ENCODE measurements at regions not wholly inside any gene's neighbourhood (a gene's known extent, or its start where the extent isn't known, plus 50 kb on each side); places are given as distances from the start of the nearest gene placed in this dataset.

DNA sequence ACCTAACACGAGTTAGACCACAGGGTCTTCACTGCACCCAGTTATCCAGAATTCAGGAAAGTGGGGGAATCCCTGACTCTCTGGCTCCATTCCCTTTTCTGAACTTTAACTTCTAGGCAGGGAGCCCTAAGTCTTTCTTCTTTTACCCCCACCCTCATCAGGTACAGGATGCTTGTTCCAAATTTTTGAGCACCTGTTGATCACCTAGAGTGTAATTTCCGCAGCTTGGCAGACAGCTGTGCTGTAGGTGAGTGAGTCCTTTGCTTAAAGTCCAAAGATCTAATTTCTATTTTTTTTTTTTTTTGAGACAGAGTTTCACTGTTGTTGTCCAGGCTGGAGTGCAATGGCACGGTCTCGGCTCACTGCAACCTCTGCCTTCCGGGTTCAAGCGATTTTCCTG lies 89.5 kb upstream of the AKIRIN2 start:
- DNase-seq (ENCODE audit: low spot score): no peak
- TF ChIP-seq, protein P1, sequence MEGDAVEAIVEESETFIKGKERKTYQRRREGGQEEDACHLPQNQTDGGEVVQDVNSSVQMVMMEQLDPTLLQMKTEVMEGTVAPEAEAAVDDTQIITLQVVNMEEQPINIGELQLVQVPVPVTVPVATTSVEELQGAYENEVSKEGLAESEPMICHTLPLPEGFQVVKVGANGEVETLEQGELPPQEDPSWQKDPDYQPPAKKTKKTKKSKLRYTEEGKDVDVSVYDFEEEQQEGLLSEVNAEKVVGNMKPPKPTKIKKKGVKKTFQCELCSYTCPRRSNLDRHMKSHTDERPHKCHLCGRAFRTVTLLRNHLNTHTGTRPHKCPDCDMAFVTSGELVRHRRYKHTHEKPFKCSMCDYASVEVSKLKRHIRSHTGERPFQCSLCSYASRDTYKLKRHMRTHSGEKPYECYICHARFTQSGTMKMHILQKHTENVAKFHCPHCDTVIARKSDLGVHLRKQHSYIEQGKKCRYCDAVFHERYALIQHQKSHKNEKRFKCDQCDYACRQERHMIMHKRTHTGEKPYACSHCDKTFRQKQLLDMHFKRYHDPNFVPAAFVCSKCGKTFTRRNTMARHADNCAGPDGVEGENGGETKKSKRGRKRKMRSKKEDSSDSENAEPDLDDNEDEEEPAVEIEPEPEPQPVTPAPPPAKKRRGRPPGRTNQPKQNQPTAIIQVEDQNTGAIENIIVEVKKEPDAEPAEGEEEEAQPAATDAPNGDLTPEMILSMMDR (IDR thresholded peaks at IDR 0.05): no peak
- H3K27ac ChIP-seq: no peak overlapping the region

GRCh38 chr6:87791029-87791428 lies 89.0 kb upstream of the AKIRIN2 start:
- Histone ChIP-seq H3K27ac (no peak overlapping the region), H3K4me3 (no peak overlapping the region)
- DNase-seq (ENCODE audit: low spot score): no peak
- TF ChIP-seq, protein P1 (IDR thresholded peaks at IDR 0.05): no peak

More for the DNA sequence above, 89.5 kb upstream of the AKIRIN2 start:
- H3K4me3 ChIP-seq: no peak overlapping the region

DNA sequence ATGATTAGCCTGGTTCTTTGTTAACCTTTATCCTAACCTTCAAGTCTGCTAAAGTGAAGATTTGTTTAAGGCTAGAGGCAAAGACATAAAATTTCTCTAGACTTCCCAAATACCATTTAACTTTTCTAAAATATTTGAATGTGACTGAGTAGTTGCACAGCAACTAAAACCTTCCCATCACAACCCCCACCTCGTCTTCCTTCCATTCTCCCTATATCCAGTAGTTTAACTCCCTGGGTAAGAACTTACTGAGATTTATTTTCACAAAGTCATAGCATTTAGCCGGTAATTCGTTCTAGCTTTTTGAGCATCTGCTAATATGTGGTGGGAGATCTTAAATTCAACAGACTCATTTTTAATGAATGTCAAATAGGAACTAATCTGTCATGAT lies 87.9 kb upstream of the AKIRIN2 start:
- no peak overlapping the region for H3K4me3 ChIP-seq
- DNase-seq (ENCODE audit: low spot score): no peak
- H3K27ac ChIP-seq: no peak overlapping the region
- TF ChIP-seq, protein P1 (IDR thresholded peaks at IDR 0.05): no peak

GRCh38 chr6:87789198-87789899 lies 87.3 kb upstream of the AKIRIN2 start:
- TF ChIP-seq, protein P1 (IDR thresholded peaks at IDR 0.05): no peak
- no peak for DNase-seq (ENCODE audit: low spot score)
- no peak overlapping the region for H3K27ac ChIP-seq

GRCh38 chr6:87788141-87788540 lies 86.1 kb upstream of the AKIRIN2 start:
- no peak for DNase-seq (ENCODE audit: low spot score)
- H3K4me3 ChIP-seq: no peak overlapping the region
- TF ChIP-seq, protein P1 (IDR thresholded peaks at IDR 0.05): no peak
- H3K27ac ChIP-seq: no peak overlapping the region

More at GRCh38 chr6:87789198-87789899, 87.3 kb upstream of the AKIRIN2 start:
- H3K4me3 ChIP-seq: no peak overlapping the region

DNA sequence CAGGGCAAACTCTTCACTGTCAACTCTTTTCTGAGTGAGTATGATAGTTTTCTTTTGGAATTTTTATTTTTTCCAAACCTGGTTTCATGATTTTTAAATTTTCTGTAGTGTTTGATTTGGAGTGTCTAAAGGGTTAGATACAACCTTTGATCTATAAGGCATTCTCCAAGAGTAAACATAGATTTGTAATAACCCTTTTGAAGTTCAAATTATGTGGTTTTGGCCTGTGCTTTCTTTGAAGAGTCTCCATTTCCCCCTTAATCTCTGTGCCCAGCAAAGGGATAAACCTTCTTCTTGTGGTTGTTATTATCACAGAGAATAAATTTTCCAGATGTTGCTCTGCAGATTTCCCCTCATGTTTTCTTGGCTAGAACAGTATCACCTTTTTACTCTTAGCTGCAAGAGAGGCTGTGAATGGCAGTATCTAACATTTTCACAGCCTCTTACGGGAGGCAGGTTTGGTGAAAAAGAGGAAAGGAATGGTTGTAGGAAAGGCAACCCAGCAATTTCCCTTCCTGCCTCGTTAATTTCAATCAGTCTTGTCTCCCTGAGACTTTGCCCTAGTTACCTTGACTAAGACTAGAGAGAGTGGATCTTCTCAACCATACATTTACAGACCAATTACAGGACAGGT lies 83.3 kb upstream of the AKIRIN2 start:
- TF ChIP-seq, protein P1 (IDR thresholded peaks at IDR 0.05): no peak
- Histone ChIP-seq H3K27ac (no peak overlapping the region), H3K4me3 (no peak overlapping the region)
- DNase-seq (ENCODE audit: low spot score): no peak

DNA sequence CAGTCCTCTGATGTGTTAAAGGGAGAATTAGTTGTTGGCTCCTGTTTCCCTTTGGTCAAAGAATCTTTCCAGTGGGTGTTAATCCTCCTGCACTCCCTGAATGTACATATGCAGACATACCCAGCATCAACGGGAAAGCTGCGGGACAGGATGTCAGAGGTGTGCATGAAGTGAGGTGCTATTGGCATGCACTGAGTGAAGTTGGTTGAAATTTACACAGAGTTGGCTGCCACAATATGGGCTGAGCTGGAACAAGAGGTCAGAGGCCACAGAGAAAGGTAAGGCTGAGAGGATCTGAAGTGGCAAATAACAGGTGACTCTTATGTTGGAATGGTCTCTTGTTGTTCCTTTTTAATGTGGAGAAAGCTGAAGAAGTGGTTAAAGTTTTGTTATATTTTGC lies 82.7 kb upstream of the AKIRIN2 start:
- no peak for DNase-seq (ENCODE audit: low spot score)
- Histone ChIP-seq H3K4me3 (no peak overlapping the region), H3K27ac (no peak overlapping the region)
- TF ChIP-seq, protein P1 (IDR thresholded peaks at IDR 0.05): no peak

Data from coronary artery (tissue), 2 donors.